Activated naive CD4-positive, alpha-beta T cell treated with anti-CD3 and anti-CD28 coated beads, Interleukin-2, amount 50 U/mL, for 24 hours (primary cell): ENCODE measurements at regions not wholly inside any gene's neighbourhood (a gene's known extent, or its start where the extent isn't known, plus 50 kb on each side); places are given as distances from the start of the nearest gene placed in this dataset.

Experiments used
- H3K27ac Mint-ChIP-seq: one replicate; pipeline ENCODE4 v1.8.0; 2021; ENCODE audit warnings: mild to moderate bottlenecking, mixed read lengths
- H3K27me3 Mint-ChIP-seq: one replicate; pipeline ENCODE4 v1.8.0; 2021; ENCODE audit warnings: mixed read lengths
- H3K36me3 Mint-ChIP-seq: one replicate; pipeline ENCODE4 v1.8.0; 2021; ENCODE audit warnings: mixed read lengths
- H3K4me1 Mint-ChIP-seq: one replicate; pipeline ENCODE4 v1.8.0; 2021; ENCODE audit warnings: mixed read lengths
- H3K4me3 Mint-ChIP-seq: one replicate; pipeline ENCODE4 v1.8.0; 2021; ENCODE audit warnings: mild to moderate bottlenecking, mixed read lengths
- H3K9me3 Mint-ChIP-seq: one replicate; pipeline ENCODE4 v1.8.0; 2021; ENCODE audit warnings: mixed read lengths

DNA sequence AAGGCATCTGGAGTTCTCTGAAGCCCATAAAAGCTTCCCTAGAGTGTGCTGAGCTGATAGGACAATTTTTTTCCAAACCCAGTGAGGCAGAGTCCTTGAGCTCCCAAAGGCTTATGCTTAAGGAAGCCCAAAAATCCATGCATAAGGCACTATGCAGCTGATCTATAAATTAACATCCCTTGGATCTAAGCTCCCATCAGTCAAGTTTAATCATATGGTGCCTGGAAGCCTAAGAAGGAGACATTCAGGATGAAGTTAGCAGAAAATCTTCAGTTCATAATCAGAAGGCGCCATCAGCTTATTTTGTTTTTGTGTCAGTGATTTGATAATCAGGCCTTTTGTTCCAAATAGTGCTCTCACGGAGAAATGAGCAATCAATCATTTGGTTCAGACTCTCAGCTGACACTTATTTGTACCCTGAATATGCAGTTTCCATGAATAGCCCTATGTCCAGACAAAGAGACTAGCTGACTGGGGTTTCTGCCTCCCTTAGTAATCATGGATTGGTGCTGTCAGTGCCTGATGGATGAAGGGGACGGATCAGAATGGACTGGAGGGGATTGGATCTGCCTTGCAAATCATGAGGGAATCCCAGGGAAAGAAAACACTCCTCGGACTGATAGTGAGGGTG, 464.8 kb upstream of the RGPD4 start:
- H3K4me1 Mint-ChIP-seq: no peaks in the 10 kb centered on the region
- no peaks in the 10 kb centered on the region for H3K9me3 Mint-ChIP-seq
- H3K4me3 Mint-ChIP-seq: no peak overlapping the region
- no peak overlapping the region for H3K27ac Mint-ChIP-seq
- no peaks in the 10 kb centered on the region for H3K36me3 Mint-ChIP-seq
- H3K27me3 Mint-ChIP-seq: no peaks in the 10 kb centered on the region

- Mint-ChIP-seq H3K9me3 (no peaks in the 10 kb centered on the region), H3K27me3 (no peaks in the 10 kb centered on the region), H3K36me3 (no peaks in the 10 kb centered on the region), H3K4me1 (no peaks in the 10 kb centered on the region), H3K4me3 (no peak overlapping the region), H3K27ac (no peak overlapping the region)
These were observed 463.7 kb upstream of the RGPD4 start for GRCh38 chr2:107362993-107363392.

DNA sequence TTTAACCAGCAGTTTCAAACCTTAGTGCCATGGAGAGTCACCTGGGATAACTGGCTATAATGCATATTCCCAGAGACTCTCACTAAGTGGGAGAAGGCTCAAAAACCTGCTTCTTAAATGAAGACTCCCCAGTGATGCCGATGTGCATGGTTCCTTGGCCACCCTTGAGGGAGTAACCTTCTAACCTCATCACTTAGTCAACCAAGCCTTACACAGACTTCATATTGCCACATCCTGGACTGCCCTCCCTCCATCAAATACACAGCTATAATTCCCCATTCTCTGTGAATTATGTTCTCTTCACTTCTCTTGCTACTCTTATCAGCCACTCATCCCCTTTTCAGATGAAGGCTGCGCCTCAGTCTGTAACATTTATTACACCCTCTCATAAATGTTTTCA, 462.9 kb upstream of the RGPD4 start:
- no peaks in the 10 kb centered on the region for H3K36me3 Mint-ChIP-seq
- no peak overlapping the region for H3K4me3 Mint-ChIP-seq
- H3K27me3 Mint-ChIP-seq: no peaks in the 10 kb centered on the region

GRCh38 chr2:107364361-107364950, 462.2 kb upstream of the RGPD4 start:
- no peaks in the 10 kb centered on the region for H3K4me1 Mint-ChIP-seq
- H3K9me3 Mint-ChIP-seq: no peaks in the 10 kb centered on the region
- no peak overlapping the region for H3K27ac Mint-ChIP-seq
- no peak overlapping the region for H3K4me3 Mint-ChIP-seq
- no peaks in the 10 kb centered on the region for H3K27me3 Mint-ChIP-seq
- no peaks in the 10 kb centered on the region for H3K36me3 Mint-ChIP-seq

More for the DNA sequence above, 462.9 kb upstream of the RGPD4 start:
- Mint-ChIP-seq H3K9me3 (no peaks in the 10 kb centered on the region), H3K4me1 (no peaks in the 10 kb centered on the region), H3K27ac (no peak overlapping the region)

DNA sequence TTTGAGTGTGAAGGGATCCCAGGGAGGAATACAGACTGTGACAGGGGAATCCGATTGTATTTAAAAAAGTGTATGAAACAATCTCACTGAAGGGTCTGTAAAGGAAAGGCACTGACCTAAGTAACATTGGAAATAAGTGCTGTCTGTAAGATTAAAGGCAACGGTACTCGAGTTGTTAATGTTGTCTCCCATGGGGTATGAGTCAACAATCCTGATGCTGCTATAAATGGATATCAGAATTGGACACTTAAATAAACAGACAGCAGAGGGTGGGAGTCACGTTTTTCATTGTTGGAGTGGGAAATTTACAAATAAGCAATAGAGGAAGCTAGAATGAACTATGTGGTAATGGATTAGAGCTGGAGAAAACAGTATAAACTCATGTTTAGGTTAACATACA, 452.4 kb upstream of the RGPD4 start:
- Mint-ChIP-seq H3K4me3 (no peak overlapping the region), H3K27me3 (no peaks in the 10 kb centered on the region), H3K27ac (no peak overlapping the region), H3K9me3 (peaks cover 8% of the 10 kb centered on the region), H3K4me1 (no peaks in the 10 kb centered on the region), H3K36me3 (no peaks in the 10 kb centered on the region)

GRCh38 chr2:107376909-107377308, 449.8 kb upstream of the RGPD4 start:
- Mint-ChIP-seq H3K27ac (no peak overlapping the region), H3K4me1 (no peaks in the 10 kb centered on the region), H3K4me3 (no peak overlapping the region), H3K36me3 (no peaks in the 10 kb centered on the region), H3K9me3 (peaks cover 2% of the 10 kb centered on the region), H3K27me3 (no peaks in the 10 kb centered on the region)

- Mint-ChIP-seq H3K4me3 (no peak overlapping the region), H3K4me1 (no peaks in the 10 kb centered on the region), H3K9me3 (no peaks in the 10 kb centered on the region), H3K27me3 (no peaks in the 10 kb centered on the region), H3K27ac (no peak overlapping the region), H3K36me3 (no peaks in the 10 kb centered on the region)
These were observed 445.8 kb upstream of the RGPD4 start for GRCh38 chr2:107380912-107381311.

DNA sequence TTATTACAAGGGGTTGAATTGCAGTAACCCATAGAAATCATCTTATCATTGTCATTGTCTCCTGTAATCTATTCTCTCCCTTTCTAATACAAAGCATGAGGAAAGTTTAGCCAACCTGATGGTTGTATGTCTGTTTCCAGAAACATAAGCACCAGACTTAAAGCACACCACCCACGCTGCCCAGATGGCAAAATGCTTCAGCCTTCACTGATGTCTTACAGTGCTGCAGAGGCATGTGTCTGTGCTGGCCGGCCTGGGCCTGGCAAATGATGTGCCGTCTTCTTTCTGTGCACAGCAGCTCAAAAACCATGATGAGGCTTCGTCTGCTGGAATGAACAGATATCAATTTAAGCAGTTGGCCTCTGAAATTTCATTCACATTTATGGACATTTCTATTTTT, 443.0 kb upstream of the RGPD4 start:
- no peak overlapping the region for H3K4me3 Mint-ChIP-seq
- H3K27me3 Mint-ChIP-seq: no peaks in the 10 kb centered on the region
- no peaks in the 10 kb centered on the region for H3K4me1 Mint-ChIP-seq
- peaks cover 5% of the 10 kb centered on the region for H3K9me3 Mint-ChIP-seq
- H3K36me3 Mint-ChIP-seq: no peaks in the 10 kb centered on the region
- H3K27ac Mint-ChIP-seq: no peak overlapping the region

DNA sequence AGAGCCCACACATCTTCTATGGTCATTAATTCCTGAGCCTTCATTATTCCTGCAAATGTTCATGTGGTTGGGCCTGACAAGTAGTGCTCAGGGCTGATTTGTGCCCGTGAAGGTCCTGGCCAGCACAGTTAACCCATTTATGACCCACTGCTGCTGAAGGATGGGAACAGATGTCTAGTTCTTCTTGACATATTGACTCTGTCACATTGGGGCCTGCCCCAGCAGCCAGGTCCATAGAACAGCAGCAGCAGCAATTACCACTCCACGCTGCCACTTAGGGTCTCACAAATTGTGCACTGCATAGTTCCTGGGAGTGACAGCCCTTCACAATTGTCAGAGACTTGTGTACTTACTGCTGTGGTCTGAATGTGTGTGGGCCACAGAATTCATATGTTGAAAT, 442.3 kb upstream of the RGPD4 start:
- no peaks in the 10 kb centered on the region for H3K36me3 Mint-ChIP-seq
- H3K27me3 Mint-ChIP-seq: no peaks in the 10 kb centered on the region
- peaks cover 5% of the 10 kb centered on the region for H3K9me3 Mint-ChIP-seq

DNA sequence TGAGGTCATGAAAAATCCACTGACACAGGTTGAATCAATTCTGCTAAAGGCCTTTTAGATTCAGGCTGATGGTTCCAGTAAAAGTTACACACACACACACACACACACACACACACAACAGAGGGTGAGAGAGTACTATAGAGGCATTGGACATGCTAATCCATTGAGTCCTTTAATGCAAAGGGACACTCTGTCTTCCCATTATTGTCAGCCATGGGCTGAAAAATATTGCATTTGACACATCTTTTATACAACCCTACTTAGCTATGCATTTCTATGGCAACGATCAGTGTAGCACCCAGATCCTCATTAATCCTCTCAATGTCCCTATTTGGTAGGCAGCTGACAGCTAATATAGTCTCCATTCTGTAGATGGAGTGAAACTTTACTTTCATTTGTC, 440.8 kb upstream of the RGPD4 start:
- Mint-ChIP-seq H3K27me3 (no peaks in the 10 kb centered on the region), H3K36me3 (no peaks in the 10 kb centered on the region), H3K27ac (no peak overlapping the region), H3K9me3 (peaks cover 5% of the 10 kb centered on the region), H3K4me3 (no peak overlapping the region), H3K4me1 (no peaks in the 10 kb centered on the region)

More for the DNA sequence above, 442.3 kb upstream of the RGPD4 start:
- Mint-ChIP-seq H3K4me1 (no peaks in the 10 kb centered on the region), H3K27ac (no peak overlapping the region), H3K4me3 (no peak overlapping the region)

- H3K27me3 Mint-ChIP-seq: peaks cover 2% of the 10 kb centered on the region
- H3K4me1 Mint-ChIP-seq: no peaks in the 10 kb centered on the region
- no peak overlapping the region for H3K4me3 Mint-ChIP-seq
- H3K9me3 Mint-ChIP-seq: peaks cover 9% of the 10 kb centered on the region
- no peak overlapping the region for H3K27ac Mint-ChIP-seq
- H3K36me3 Mint-ChIP-seq: no peaks in the 10 kb centered on the region
These were observed 434.4 kb upstream of the RGPD4 start for GRCh38 chr2:107392241-107392704.

DNA sequence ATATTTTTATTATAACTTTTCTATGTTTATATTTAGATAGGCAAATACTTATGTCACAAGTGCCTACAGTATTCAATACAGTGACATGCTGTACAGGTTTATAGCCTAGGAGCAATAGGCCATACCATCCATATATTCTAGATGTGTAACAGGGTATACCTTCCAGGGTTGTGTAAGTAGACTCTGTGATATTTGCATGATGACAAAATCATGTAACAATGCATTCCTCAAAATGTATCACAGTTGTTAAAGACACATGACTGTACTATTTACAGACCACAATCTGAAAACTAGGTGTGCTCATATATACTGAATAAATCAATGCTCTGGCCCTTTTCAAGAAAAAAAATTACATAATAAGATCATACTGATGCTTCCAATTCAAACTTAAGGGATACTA, 433.2 kb upstream of the RGPD4 start:
- Mint-ChIP-seq H3K4me1 (no peaks in the 10 kb centered on the region), H3K9me3 (peaks cover 5% of the 10 kb centered on the region), H3K27ac (no peak overlapping the region), H3K4me3 (no peak overlapping the region), H3K36me3 (no peaks in the 10 kb centered on the region), H3K27me3 (peaks cover 2% of the 10 kb centered on the region)

DNA sequence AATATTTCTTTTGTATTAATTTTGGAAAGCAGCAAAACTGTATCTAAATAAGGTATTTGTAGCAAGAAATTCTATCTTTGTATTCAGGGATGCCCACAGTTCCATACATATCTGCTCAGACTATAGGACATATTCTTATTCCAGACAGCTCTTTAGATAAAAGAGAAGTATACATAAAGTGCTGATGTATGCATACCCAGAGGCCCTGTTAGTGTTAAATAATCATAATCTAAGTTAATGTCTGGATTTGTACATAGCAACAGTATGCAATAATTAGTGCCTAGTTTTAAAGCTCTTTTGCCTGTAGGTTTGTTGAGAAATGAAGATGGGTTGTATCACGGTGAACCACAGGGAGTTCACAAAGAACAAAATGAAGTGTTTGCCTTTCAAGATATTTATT, 428.0 kb upstream of the RGPD4 start:
- no peaks in the 10 kb centered on the region for H3K4me1 Mint-ChIP-seq
- peaks cover 2% of the 10 kb centered on the region for H3K27me3 Mint-ChIP-seq
- H3K36me3 Mint-ChIP-seq: no peaks in the 10 kb centered on the region
- H3K9me3 Mint-ChIP-seq: peaks cover 4% of the 10 kb centered on the region
- no peak overlapping the region for H3K4me3 Mint-ChIP-seq
- no peak overlapping the region for H3K27ac Mint-ChIP-seq

DNA sequence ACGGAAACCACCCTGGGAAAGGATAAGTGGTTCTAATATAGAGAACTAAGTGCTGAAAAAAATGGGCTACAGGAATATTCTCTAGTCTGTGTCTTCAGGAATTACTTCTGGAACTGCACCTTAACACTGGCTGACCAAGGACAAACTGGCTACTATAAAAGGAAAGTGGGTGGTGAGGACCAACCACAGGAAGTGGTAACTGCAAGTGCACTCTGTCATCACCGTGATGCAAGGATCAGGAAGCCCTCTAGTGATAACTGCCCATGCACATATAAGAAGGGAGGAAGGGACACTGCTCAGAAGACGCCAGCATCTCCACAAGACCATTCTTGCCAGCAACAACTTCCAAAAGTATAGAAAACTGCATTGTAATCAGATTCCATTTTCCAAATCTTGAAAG, 424.4 kb upstream of the RGPD4 start:
- no peak overlapping the region for H3K4me3 Mint-ChIP-seq
- no peaks in the 10 kb centered on the region for H3K4me1 Mint-ChIP-seq
- H3K9me3 Mint-ChIP-seq: no peaks in the 10 kb centered on the region
- no peak overlapping the region for H3K27ac Mint-ChIP-seq
- no peaks in the 10 kb centered on the region for H3K27me3 Mint-ChIP-seq
- no peaks in the 10 kb centered on the region for H3K36me3 Mint-ChIP-seq

GRCh38 chr2:107405261-107405660, 421.4 kb upstream of the RGPD4 start:
- Mint-ChIP-seq H3K36me3 (no peaks in the 10 kb centered on the region), H3K4me3 (no peak overlapping the region), H3K4me1 (no peaks in the 10 kb centered on the region), H3K9me3 (no peaks in the 10 kb centered on the region), H3K27ac (no peak overlapping the region), H3K27me3 (no peaks in the 10 kb centered on the region)

DNA sequence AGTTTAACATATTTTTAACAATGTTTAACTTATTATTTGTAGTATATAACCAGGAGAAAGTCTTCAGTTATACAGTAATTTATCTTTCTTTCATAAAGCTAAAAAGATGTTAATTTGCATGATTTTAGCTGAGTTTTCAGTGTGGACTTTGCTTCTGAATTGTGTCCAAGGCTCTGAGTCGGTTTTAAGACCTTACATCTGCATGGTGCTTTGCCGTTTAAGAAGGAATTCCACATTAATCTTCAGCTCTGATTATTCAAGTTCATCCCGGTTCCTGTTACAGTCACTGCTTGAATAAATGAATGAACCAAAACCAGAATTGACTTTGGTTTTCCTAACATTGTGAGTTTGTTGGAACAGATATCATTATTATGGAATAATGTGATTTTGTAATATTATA, 419.7 kb upstream of the RGPD4 start:
- Mint-ChIP-seq H3K27me3 (no peaks in the 10 kb centered on the region), H3K4me3 (no peak overlapping the region), H3K27ac (no peak overlapping the region), H3K9me3 (no peaks in the 10 kb centered on the region), H3K4me1 (no peaks in the 10 kb centered on the region), H3K36me3 (no peaks in the 10 kb centered on the region)

GRCh38 chr2:107407974-107408373, 418.7 kb upstream of the RGPD4 start:
- Mint-ChIP-seq H3K4me1 (no peaks in the 10 kb centered on the region), H3K4me3 (no peak overlapping the region), H3K9me3 (no peaks in the 10 kb centered on the region), H3K36me3 (no peaks in the 10 kb centered on the region), H3K27ac (no peak overlapping the region), H3K27me3 (no peaks in the 10 kb centered on the region)
